CD1c-positive myeloid dendritic cell (primary cell): ENCODE measurements at regions not wholly inside any gene's neighbourhood (a gene's known extent, or its start where the extent isn't known, plus 50 kb on each side); places are given as distances from the start of the nearest gene placed in this dataset.
"Not testable (repeated sequence)": the region's sequence is repeated elsewhere in the genome, so short reads cannot be mapped to it uniquely, and the experiment has no call there.

Source experiments
- DNase-seq: peaks from one replicate; pipeline ENCODE4 v3.0.0-alpha.2; 2016; ENCODE audit errors: extremely low spot score

DNA sequence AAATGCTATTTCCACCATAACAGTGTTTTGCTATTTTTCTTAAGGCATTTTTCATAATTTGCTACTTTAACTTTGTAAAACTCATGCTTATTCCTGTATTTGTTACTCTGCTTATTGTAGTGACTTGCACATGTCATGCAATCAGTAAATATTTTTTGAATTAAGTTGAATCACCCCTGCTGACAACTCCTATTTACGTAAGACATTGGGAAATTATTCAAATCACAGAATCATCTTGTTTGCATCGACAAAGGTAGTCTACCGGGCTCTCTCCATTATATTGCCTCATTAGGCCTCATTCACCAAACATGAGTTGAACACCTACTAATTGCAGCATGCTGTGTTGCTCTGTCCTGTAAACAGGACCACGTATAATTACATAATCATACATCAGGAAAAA is 478.5 kb upstream of the ZEB2 start:
- no peak for DNase-seq

DNA sequence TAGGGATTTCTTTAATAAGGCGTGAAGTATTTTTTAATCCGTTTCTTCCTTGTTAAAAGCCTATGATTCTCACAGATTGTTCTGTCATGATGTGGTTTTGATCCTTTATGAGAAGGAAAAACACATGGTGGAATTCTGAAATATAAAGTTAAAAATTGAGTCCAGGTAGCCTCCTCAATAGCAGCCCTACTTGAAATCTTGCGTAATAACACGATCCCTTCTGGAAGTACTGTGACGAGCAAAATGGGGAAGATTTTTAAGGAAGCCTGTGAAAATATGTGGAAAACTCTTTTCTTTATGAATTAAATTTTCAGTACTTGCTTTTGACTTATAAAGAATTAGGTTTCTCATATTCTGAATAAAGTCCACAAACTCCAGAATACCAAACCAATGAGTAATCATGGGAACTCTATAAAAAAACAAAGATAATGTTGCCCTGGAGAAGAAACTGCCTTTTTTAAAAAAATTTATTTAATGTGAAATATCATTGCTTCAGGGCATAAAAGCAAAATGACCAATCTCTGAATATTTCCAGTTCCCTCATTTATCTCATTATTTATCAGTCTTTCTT is 476.4 kb upstream of the ZEB2 start:
- DNase-seq, result no peak

- no peak for DNase-seq
These were observed 475.6 kb upstream of the ZEB2 start for GRCh38 chr2:144995482-144995881.

DNA sequence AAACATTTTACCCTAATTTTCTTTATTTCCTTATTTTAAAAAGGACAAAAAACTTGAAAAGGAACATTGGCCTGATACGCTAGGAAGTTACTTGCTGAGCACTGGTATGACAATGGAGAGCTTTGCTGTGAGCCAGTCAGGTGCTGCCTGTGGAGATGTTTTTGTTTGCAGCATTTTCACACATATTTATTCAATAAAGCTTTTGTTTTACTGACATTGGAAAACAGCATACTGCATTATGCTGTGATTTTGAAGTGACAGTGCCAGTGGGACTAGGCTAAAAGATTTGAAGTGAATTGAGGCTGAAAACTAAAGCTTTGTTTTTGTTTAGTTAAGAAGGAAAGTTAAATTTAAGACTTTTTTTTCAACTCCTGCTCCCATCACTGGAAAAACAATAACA is 470.7 kb upstream of the ZEB2 start:
- DNase-seq, result no peak

DNA sequence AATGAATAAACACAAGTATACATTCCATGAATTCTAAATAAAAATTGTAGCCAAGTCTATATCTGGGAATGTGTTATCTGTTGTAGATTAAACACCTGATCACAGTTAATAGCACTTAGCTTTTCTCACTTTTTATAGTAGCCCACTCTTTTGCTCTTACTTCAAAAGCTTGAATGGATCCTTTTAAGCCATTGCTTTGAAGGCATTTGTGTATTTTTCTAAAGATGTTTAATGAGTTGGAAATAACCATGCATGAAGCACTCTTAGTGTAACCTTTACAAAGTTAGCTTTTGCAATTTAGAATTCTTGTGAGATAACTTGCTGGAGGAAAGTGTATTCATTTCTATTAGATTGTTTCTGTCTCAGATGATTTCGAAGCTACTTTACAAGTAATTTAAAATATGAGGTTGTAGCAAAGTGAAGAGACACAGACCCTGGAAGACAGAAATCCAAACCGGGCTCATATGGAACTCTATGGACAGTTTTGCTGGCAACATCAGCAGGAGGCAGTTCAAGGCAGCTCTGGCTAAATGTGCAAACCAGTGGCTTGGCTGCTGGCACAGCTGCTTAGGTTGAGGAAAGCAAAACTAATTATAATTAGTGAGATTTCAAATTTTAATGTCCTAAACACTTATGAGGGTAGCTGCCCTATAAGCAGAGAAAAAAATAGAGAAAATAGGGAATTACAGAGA is 469.8 kb upstream of the ZEB2 start:
- no peak for DNase-seq

DNA sequence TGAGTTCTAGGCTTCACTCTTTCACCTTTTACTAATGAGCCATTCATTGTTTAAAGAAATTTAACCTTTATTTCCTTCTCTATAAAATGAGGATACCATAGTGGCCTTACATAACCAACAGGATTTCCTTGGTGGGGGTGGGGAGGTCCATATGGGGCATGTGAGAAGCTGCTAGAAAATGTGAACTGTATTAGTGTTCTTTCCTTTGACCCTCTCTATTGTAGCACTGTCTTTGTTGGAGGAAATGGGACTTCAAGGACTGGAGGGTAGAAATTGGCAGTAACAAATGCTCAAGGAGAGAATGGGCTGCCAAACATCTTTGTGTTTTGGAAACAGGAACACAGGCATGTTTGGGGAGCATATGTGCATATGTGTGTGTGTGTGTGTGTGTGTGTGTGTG is 468.7 kb upstream of the ZEB2 start:
- no peak for DNase-seq

GRCh38 chr2:144986691-144987090 is 466.8 kb upstream of the ZEB2 start:
- no peak for DNase-seq

DNA sequence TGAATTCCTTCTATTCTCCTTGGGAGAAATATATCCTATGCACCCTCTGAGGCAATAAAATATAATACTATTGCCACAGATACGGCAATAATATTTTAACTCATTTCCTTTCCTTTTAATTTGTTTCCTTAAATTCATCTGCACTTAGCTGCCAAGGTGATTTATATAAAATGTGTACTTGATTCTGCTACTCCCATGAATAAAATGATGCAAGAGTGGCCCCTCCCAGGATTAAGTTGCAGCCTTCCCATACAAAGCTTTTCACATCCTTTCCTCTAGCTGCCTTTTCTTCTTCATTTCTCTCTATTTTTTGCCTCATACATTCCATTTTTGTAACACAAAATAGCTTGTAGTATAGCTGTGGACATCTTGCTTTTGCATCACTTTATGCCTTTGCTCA is 464.1 kb upstream of the ZEB2 start:
- no peak for DNase-seq

- no peak for DNase-seq
These were observed 463.2 kb upstream of the ZEB2 start for GRCh38 chr2:144983107-144983506.

- no peak for DNase-seq
These were observed 462.6 kb upstream of the ZEB2 start for GRCh38 chr2:144982481-144982880.

DNA sequence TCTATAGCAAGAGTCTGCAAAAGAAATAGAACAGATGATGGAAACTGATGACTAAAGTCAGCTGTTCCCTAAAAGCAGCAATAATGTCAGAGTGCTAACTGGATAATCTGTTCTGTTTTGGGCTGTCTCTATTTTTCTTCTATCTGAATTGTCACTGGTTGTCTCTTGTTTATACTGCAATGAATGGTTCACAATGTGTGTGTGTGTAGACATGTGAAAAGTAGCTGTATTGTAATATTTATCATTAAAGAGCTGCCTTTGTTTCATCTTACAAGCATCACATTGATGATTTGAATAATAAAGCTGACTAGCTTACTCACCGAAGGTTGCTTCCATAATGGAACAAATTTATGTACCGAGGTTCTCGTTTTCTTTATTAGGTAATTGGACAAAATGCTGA is 456.0 kb upstream of the ZEB2 start:
- no peak for DNase-seq

GRCh38 chr2:144972676-144973075 is 452.8 kb upstream of the ZEB2 start:
- no peak for DNase-seq

DNA sequence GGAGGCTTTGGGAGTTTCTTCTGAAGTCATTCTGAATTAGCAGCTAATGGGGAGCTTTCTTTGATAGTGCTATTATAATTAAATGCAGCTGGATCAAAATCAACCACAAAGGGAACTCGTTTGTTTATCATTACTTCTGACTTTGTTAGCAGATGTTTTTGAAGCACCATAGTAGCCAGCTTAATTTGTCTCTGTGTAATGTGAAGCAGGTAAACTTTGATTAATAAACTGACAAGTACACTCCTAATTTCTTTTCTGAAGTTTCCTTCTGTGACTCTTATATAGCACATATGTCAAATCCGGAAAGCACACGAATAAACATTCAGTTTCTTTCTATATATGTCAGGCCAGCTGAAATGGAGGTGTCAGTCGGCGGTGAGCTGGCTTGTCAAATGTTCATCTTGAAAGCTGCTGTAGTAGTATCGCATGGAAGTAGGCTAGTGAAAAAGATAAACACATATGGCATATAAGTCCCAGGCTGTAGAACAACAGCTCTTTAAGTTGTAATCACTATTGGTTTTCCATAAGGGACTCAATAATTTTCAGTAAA is 451.9 kb upstream of the ZEB2 start:
- DNase-seq, result no peak

GRCh38 chr2:144970410-144970809 is 450.5 kb upstream of the ZEB2 start:
- not testable (repeated sequence) for DNase-seq

GRCh38 chr2:144969564-144969963 is 449.6 kb upstream of the ZEB2 start:
- DNase-seq, result not testable (repeated sequence)

- no peak for DNase-seq
These were observed 448.0 kb upstream of the ZEB2 start for GRCh38 chr2:144967961-144968360.

- no peak for DNase-seq
These were observed 445.3 kb upstream of the ZEB2 start for GRCh38 chr2:144965172-144965571.

DNA sequence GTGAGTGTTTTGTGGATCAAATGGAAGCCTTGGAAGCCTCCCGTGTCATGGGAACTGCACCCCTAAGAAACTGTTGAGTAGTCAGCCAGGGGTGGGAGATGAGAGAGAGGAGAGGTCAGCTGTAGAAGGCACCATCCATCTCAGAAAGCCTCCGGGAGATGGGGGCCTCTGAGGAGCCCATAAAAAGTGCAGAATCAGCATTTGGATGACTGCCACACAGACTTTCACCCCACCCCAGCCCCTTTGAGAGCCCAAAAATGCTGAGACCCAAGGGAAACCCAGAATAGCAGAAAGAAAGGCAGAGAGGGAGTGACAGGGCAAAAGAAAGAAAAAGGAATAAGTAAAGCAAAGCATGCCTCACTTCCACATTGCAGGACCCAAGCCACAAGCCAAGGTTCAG is 443.1 kb upstream of the ZEB2 start:
- no peak for DNase-seq

DNA sequence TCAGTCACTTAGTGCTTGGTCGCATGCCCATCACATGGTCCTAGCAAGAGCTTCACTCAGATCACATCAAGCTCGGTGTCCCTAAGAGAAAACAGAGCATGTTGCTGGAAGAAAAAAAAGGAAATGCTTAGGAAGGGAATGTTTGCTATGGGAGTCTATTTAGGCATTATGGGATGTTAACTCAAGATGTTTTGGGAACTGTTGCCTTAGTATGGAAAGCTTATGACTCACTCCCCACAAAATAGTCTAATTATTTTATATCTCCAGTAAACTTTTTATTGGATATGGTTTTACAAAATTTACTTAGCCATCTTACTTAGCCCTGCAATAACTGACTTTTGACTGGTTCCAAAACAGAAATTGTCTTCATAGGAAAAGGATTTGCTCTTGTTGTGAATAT is 439.5 kb upstream of the ZEB2 start:
- DNase-seq, result no peak

DNA sequence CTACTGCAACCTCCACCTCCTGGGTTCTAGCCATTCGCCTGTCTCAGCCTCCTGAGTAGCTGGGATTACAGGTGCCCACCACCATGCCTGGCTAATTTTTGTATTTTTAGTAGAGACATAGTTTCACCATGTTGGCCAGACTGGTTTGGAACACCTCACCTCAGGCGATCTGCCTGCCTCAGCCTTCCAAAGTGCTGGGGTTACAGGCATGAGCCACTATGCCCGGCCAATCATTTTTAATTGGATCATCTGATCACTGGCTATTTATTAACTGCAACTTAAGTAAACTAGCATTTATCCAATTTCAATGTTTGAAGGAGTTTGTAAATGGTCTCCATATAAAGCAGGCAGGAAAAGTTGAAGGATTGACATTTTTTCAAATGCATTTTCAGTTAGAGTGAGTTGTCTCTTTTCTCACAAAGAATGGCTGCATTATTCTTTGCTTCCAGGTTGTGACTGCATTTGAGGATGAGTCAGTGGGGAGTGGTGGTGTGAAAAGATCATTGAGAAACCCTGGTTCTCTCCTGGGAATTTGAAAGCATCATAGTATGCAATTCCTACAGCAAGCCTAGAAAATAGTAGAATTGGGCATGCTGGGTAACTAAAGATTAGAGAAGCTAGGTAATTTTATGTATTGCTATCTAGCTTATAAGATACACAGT is 431.1 kb upstream of the ZEB2 start:
- no peak for DNase-seq

GRCh38 chr2:144948205-144948855 is 428.4 kb upstream of the ZEB2 start:
- no peak for DNase-seq

GRCh38 chr2:144947709-144948037 is 427.8 kb upstream of the ZEB2 start:
- no peak for DNase-seq

- DNase-seq, result no peak
These were observed 426.3 kb upstream of the ZEB2 start for GRCh38 chr2:144946263-144946662.
